Epithelial cell of proximal tubule (primary cell): ENCODE measurements at regions not wholly inside any gene's neighbourhood (a gene's known extent, or its start where the extent isn't known, plus 50 kb on each side); places are given as distances from the start of the nearest gene placed in this dataset.

ENCODE experiments used
- DNase-seq: peaks from one replicate; pipeline ENCODE4 v3.0.0-alpha.2; 2011; ENCODE audit warnings: low read depth
- H3K4me3 ChIP-seq: 2 replicates; pipeline ENCODE4 v1.5.1; 2011; ENCODE audit warnings: low read depth, mild to moderate bottlenecking, low read length
- CTCF ChIP-seq: conservative IDR thresholded peaks from 2 replicates; pipeline ENCODE4 v1.5.1; 2012; ENCODE audit warnings: low read depth, mild to moderate bottlenecking, low read length

- no peak overlapping the region for H3K4me3 ChIP-seq
- no peak for DNase-seq
- no peak for TF ChIP-seq CTCF
Observed at GRCh38 chr13:37348916-37349643, 243.6 kb upstream of the CSNK1A1L start.

GRCh38 chr13:37345869-37346268 is 240.4 kb upstream of the CSNK1A1L start:
- DNase-seq, result no peak
- TF ChIP-seq CTCF, result no peak

GRCh38 chr13:37345391-37345790 is 239.9 kb upstream of the CSNK1A1L start:
- no peak overlapping the region for H3K4me3 ChIP-seq
- no peak for DNase-seq
- no peak for TF ChIP-seq CTCF

More at GRCh38 chr13:37345869-37346268, 240.4 kb upstream of the CSNK1A1L start:
- H3K4me3 ChIP-seq, result no peak overlapping the region

- no peak overlapping the region for H3K4me3 ChIP-seq
- no peak for DNase-seq
- TF ChIP-seq CTCF, result no peak
Observed at GRCh38 chr13:37344056-37344455, 238.6 kb upstream of the CSNK1A1L start.

GRCh38 chr13:37342205-37342604 is 236.7 kb upstream of the CSNK1A1L start:
- H3K4me3 ChIP-seq, result no peak overlapping the region
- no peak for TF ChIP-seq CTCF
- no peak for DNase-seq

- TF ChIP-seq CTCF, result no peak
- no peak overlapping the region for H3K4me3 ChIP-seq
- no peak for DNase-seq
Observed at GRCh38 chr13:37340901-37341670, 235.6 kb upstream of the CSNK1A1L start.
